Esophagus squamous epithelium (tissue), 5 donors: ENCODE measurements at regions not wholly inside any gene's neighbourhood (a gene's known extent, or its start where the extent isn't known, plus 50 kb on each side); places are given as distances from the start of the nearest gene placed in this dataset.
"Not testable (repeated sequence)": the region's sequence is repeated elsewhere in the genome, so short reads cannot be mapped to it uniquely, and the experiment has no call there.

Experiments used
- DNase-seq: peaks from one replicate; lab custom pipeline; 2025; lab: John Stamatoyannopoulos, UW
- H3K27ac ChIP-seq, 4 donors: fragments of 200-600 bp; sonication (generic); one replicate each; pipeline ENCODE4 v1.5.1; 2016 to 2019; ENCODE audit warnings: mild to moderate bottlenecking in 1 of 4
- H3K27me3 ChIP-seq, 4 donors: fragments of 200-600 bp; sonication (generic); 1 replicate in 3 of 4; 2 replicates in 1 of 4; pipeline versions ENCODE4 v1.5.1 to v1.6.0; 2017 to 2021; ENCODE audit warnings: antibody characterized with exemption in 1 of 4
- H3K36me3 ChIP-seq, 3 donors: fragments of 200-600 bp; sonication (generic); one replicate each; pipeline ENCODE4 v1.5.1; 2016 to 2019
- H3K4me1 ChIP-seq, 3 donors: fragments of 200-600 bp; sonication (generic); one replicate each; pipeline ENCODE4 v1.5.1; 2017 to 2019
- H3K4me3 ChIP-seq, 4 donors: fragments of 200-600 bp; sonication (generic); 1 replicate in 3 of 4; 2 replicates in 1 of 4; pipeline ENCODE4 v1.5.1; 2016 to 2019; ENCODE audit warnings: mild to moderate bottlenecking in 2 of 4, moderate library complexity in 1 of 4
- H3K9me3 ChIP-seq, 3 donors: fragments of 200-600 bp; sonication (generic); one replicate each; pipeline ENCODE4 v1.5.1; 2016 to 2019
- CTCF ChIP-seq, 6 experiments: fragments of 450-650 bp in 4 of 6; fragments of 200-600 bp in 2 of 6; sonication (generic) in 2 of 6; IDR thresholded peaks; one replicate each; pipeline ENCODE4 v1.5.1; 2016 to 2019; ENCODE audit warnings: antibody characterized with exemption in 6 of 6, mild to moderate bottlenecking in 4 of 6, moderate library complexity in 4 of 6
- WGBS, 2 donors: methylation state at CpG; one replicate each; pipeline ENCODE4 v1.1.5; 2018; 5-methylcytosine and 5-hydroxymethylcytosine counted together
- intact Hi-C: fragments of 100-400 bp; cut with DNase I; formaldehyde crosslinking; loops from one replicate; pipeline ENCODE4 v1.15.0; 2022
- donor health status: DM: yes; HTN: yes; CAD: no.

- H3K9me3 ChIP-seq, H3K36me3 ChIP-seq, DNase-seq, intact Hi-C loops: not testable (repeated sequence)
- peak overlapping the region; percentile 16 to 80 (median 65) for H3K27ac ChIP-seq
- H3K4me1 ChIP-seq = peaks cover 6 to 28% (median 6%) of the 10 kb centered on the region in 3 donors
- WGBS, 2 donors = 9 to 14% methylated on average over 8 to 11 of the region's 46 CpGs
- peaks cover 0 to 25% (median 0%) of the 10 kb centered on the region in 4 donors for H3K27me3 ChIP-seq
- H3K4me3 ChIP-seq = peak overlapping the region; percentile 25 to 66 (median 48)
Observed at GRCh38 chr7:150049012-150049655, 175.4 kb downstream of the ATP6V0E2 start.

- DNase-seq, H3K27ac ChIP-seq, H3K36me3 ChIP-seq, intact Hi-C loops, H3K4me3 ChIP-seq, H3K9me3 ChIP-seq: not testable (repeated sequence)
- peaks cover 0 to 11% (median 0%) of the 10 kb centered on the region in 4 donors for H3K27me3 ChIP-seq
- peaks cover 0 to 12% (median 3%) of the 10 kb centered on the region in 3 donors for H3K4me1 ChIP-seq
- WGBS, 2 donors = 52 to 60% methylated on average over 5 of the region's 5 CpGs
Observed at GRCh38 chr7:150053396-150053795, 179.6 kb downstream of the ATP6V0E2 start.

- H3K36me3 ChIP-seq, H3K27me3 ChIP-seq, intact Hi-C loops, DNase-seq, H3K4me3 ChIP-seq, H3K4me1 ChIP-seq, H3K27ac ChIP-seq, H3K9me3 ChIP-seq: not testable (repeated sequence)
- WGBS, 2 donors = 27 to 43% methylated on average over 2 of the region's 3 CpGs
Observed at GRCh38 chr7:150054242-150054641, 180.5 kb downstream of the ATP6V0E2 start.

- WGBS, 2 donors = 17 to 24% methylated on average over 9 to 11 of the region's 16 CpGs
- H3K36me3 ChIP-seq, H3K27me3 ChIP-seq, H3K9me3 ChIP-seq, H3K4me3 ChIP-seq, H3K4me1 ChIP-seq, H3K27ac ChIP-seq, intact Hi-C loops, DNase-seq: not testable (repeated sequence)
- peak in 1 of 6 experiments; percentile 28 for TF ChIP-seq CTCF (IDR thresholded peaks at IDR 0.05)
Observed at GRCh38 chr7:150060259-150061221, 186.8 kb downstream of the ATP6V0E2 start.

- H3K4me3 ChIP-seq, H3K9me3 ChIP-seq, DNase-seq, H3K27me3 ChIP-seq, intact Hi-C loops, H3K36me3 ChIP-seq, H3K27ac ChIP-seq, H3K4me1 ChIP-seq: not testable (repeated sequence)
- 83% methylated on average over 1 of the region's 1 CpG; no CpG with 5 or more reads in 1 of the 2 donors for WGBS, 2 donors
Observed at GRCh38 chr7:150063195-150063594, 189.4 kb downstream of the ATP6V0E2 start.

GRCh38 chr7:150069555-150070313 is 196.0 kb downstream of the ATP6V0E2 start:
- H3K36me3 ChIP-seq, H3K9me3 ChIP-seq, H3K27me3 ChIP-seq, intact Hi-C loops, H3K4me1 ChIP-seq, H3K4me3 ChIP-seq, H3K27ac ChIP-seq, DNase-seq: not testable (repeated sequence)
- WGBS, 2 donors = 74 to 87% methylated on average over 6 to 8 of the region's 10 CpGs

GRCh38 chr7:150077543-150077942 is 203.8 kb downstream of the ATP6V0E2 start:
- intact Hi-C loops, H3K27ac ChIP-seq, H3K4me3 ChIP-seq, H3K36me3 ChIP-seq, DNase-seq, H3K9me3 ChIP-seq, H3K27me3 ChIP-seq, H3K4me1 ChIP-seq: not testable (repeated sequence)
- WGBS, 2 donors = 40% methylated on average over 1 of the region's 1 CpG; no CpG with 5 or more reads in 1 of the 2 donors

- H3K4me3 ChIP-seq, intact Hi-C loops, H3K27ac ChIP-seq: not testable (repeated sequence)
Observed at GRCh38 chr7:150081865-150082264, 208.1 kb downstream of the ATP6V0E2 start.

GRCh38 chr7:150084724-150085123 is 211.0 kb downstream of the ATP6V0E2 start:
- DNase-seq, H3K4me3 ChIP-seq, intact Hi-C loops, H3K4me1 ChIP-seq, H3K27ac ChIP-seq, H3K27me3 ChIP-seq, H3K36me3 ChIP-seq, H3K9me3 ChIP-seq: not testable (repeated sequence)
- 74 to 87% methylated on average over 4 of the region's 4 CpGs for WGBS, 2 donors

More at GRCh38 chr7:150081865-150082264, 208.1 kb downstream of the ATP6V0E2 start:
- H3K36me3 ChIP-seq, H3K4me1 ChIP-seq, H3K9me3 ChIP-seq, H3K27me3 ChIP-seq, DNase-seq: not testable (repeated sequence)

- intact Hi-C loops, H3K36me3 ChIP-seq, H3K9me3 ChIP-seq, H3K4me1 ChIP-seq, H3K27me3 ChIP-seq, DNase-seq, H3K4me3 ChIP-seq: not testable (repeated sequence)
- 47 to 61% methylated on average over 4 of the region's 4 CpGs for WGBS, 2 donors
- peak overlapping the region in 2 of 4 donors; percentile 39 to 42 for H3K27ac ChIP-seq
Observed at GRCh38 chr7:150087478-150087877, 213.7 kb downstream of the ATP6V0E2 start.

- no CpG with 5 or more reads among the region's 1 CpG for WGBS, 2 donors
- H3K36me3 ChIP-seq, H3K9me3 ChIP-seq, H3K4me3 ChIP-seq, H3K4me1 ChIP-seq, DNase-seq, H3K27me3 ChIP-seq, intact Hi-C loops: not testable (repeated sequence)
- H3K27ac ChIP-seq = peak overlapping the region in 1 of 4 donors; percentile 26
Observed at GRCh38 chr7:150089139-150089538, 215.4 kb downstream of the ATP6V0E2 start.
